ENCODE measurements at regions not wholly inside any gene's neighbourhood (a gene's known extent, or its start where the extent isn't known, plus 50 kb on each side); places are given as distances from the start of the nearest gene placed in this dataset.
"Not testable (repeated sequence)": the region's sequence is repeated elsewhere in the genome, so short reads cannot be mapped to it uniquely, and the experiment has no call there.

DNA sequence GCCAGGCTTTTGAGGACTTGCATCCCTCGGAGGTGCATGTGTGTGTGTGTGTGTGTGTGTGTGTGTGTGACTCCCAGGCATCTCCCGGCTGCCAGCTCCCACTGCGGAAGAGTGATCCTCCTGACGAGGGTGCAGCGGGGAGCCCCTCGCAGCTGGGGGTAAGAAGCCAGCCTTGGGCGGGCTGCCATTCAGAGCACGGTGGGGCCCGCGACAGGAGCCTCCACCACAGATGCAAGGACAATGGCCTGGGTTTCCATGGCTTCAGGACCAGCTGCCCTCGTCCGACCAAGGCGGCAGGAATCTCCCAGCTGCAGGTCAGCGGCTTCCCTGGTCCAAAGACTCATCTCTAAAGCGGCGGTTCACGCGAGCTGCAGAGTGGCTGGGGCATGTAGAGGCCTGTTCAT, 908.5 kb downstream of the BRD1 start:
- no peak overlapping the region for H3K27ac Mint-ChIP-seq
- H3K4me3 Mint-ChIP-seq: no peak overlapping the region
- TF ChIP-seq, protein P1, sequence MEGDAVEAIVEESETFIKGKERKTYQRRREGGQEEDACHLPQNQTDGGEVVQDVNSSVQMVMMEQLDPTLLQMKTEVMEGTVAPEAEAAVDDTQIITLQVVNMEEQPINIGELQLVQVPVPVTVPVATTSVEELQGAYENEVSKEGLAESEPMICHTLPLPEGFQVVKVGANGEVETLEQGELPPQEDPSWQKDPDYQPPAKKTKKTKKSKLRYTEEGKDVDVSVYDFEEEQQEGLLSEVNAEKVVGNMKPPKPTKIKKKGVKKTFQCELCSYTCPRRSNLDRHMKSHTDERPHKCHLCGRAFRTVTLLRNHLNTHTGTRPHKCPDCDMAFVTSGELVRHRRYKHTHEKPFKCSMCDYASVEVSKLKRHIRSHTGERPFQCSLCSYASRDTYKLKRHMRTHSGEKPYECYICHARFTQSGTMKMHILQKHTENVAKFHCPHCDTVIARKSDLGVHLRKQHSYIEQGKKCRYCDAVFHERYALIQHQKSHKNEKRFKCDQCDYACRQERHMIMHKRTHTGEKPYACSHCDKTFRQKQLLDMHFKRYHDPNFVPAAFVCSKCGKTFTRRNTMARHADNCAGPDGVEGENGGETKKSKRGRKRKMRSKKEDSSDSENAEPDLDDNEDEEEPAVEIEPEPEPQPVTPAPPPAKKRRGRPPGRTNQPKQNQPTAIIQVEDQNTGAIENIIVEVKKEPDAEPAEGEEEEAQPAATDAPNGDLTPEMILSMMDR (IDR thresholded peaks at IDR 0.05): no peak
- DNase-seq: no peak
- peaks cover 7% of the 10 kb centered on the region; the same call in 1 of the 2 replicates for H3K36me3 Mint-ChIP-seq (ENCODE audit: low read depth)
- peaks cover 83% of the 10 kb centered on the region for H3K9me3 Mint-ChIP-seq
- no peaks in the 10 kb centered on the region for H3K4me1 Mint-ChIP-seq (ENCODE audit: low read depth)
- no peaks in the 10 kb centered on the region; the same call in 1 of the 2 replicates for H3K27me3 Mint-ChIP-seq (ENCODE audit: insufficient read depth)

DNA sequence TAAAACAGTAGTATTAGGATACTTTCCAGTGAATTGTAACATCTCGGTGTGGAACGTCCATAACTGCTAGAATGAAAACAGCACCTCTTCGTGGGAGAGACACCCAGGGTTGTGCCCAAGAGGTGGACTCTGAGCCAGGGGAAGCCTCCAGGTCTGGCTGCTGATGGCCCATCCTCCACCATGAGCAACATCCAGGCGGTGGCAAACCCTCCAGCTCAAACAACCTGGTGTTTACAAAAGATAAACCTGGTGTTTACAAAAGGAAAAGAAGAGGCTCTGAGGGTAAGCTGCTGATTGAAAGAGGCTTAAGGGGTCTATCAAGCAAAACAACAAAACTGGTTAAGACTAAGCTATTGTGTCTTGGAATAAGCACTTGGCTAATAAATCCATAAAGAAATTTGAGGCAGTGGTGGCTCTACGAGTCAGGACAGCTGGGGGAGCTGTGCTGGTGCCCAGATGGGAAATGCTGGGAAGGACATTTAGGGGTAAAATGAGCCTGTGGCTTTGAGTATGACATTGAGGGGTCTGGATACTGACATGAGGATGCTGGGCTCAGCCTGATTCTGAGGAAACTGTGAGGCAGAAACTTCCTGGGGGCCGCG, 909.0 kb downstream of the BRD1 start:
- no peak overlapping the region for H3K27ac Mint-ChIP-seq
- H3K9me3 Mint-ChIP-seq: peaks cover 79% of the 10 kb centered on the region
- H3K36me3 Mint-ChIP-seq (ENCODE audit: low read depth): peaks cover 7% of the 10 kb centered on the region; the same call in 1 of the 2 replicates
- no peaks in the 10 kb centered on the region for H3K4me1 Mint-ChIP-seq (ENCODE audit: low read depth)
- H3K27me3 Mint-ChIP-seq (ENCODE audit: insufficient read depth): no peaks in the 10 kb centered on the region; the same call in 1 of the 2 replicates
- no peak for DNase-seq
- no peak overlapping the region for H3K4me3 Mint-ChIP-seq
- TF ChIP-seq, protein P1 (IDR thresholded peaks at IDR 0.05): no peak

DNA sequence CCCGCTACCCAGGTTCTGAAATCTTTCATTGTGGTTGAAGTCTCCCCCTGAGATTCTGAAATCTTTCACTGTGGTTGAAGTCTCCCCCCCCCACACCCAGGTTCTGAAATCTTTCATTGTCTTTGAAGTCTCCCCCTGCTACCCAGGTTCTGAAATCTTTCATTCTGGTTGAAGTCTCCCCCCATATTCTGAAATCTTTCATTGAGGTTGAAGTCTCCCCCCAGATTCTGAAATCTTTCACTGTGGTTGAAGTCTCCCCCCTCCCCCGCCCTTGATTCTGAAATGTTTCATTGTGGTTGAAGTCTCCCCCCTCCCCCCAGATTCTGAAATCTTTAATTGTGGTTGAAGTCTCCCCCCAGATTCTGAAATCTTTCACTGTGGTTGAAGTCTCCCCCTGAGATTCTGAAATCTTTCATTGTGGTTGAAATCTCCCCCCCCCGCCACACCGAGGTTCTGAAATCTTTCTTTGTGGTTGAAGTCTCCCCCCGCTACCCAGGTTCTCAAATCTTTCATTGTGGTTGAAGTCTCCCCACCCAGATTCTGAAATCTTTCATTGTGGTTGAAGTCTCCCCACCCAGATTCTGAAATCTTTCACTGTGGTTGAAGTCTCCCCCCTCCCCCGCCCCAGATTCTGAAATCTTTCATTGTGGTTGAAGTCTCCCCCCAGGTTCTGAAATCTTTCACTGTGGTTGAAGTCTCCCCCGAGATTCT, 915.2 kb downstream of the BRD1 start:
- not testable (repeated sequence) for DNase-seq; H3K27me3 Mint-ChIP-seq (ENCODE audit: insufficient read depth); H3K36me3 Mint-ChIP-seq (ENCODE audit: low read depth); H3K4me3 Mint-ChIP-seq; H3K4me1 Mint-ChIP-seq (ENCODE audit: low read depth); H3K27ac Mint-ChIP-seq
- peaks cover 58% of the 10 kb centered on the region for H3K9me3 Mint-ChIP-seq

DNA sequence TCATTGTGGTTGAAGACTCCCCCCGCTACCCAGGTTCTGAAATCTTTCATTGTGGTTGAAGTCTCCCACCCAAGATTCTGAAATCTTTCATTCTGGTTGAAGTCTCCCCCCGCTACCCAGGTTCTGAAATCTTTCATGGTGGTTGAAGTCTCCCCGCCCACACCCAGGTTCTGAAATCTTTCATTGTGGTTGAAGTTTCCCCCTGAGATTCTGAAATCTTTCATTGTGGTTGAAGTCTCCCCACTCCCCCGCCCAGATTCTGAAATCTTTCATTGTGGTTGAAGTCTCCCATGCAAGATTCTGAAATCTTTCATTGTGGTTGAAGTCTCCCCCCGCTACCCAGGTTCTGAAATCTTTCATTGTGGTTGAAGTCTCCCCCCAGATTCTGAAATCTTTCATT, 916.0 kb downstream of the BRD1 start:
- not testable (repeated sequence) for H3K36me3 Mint-ChIP-seq (ENCODE audit: low read depth); H3K4me1 Mint-ChIP-seq (ENCODE audit: low read depth); H3K4me3 Mint-ChIP-seq; H3K27me3 Mint-ChIP-seq (ENCODE audit: insufficient read depth); H3K27ac Mint-ChIP-seq; DNase-seq
- peaks cover 60% of the 10 kb centered on the region for H3K9me3 Mint-ChIP-seq

DNA sequence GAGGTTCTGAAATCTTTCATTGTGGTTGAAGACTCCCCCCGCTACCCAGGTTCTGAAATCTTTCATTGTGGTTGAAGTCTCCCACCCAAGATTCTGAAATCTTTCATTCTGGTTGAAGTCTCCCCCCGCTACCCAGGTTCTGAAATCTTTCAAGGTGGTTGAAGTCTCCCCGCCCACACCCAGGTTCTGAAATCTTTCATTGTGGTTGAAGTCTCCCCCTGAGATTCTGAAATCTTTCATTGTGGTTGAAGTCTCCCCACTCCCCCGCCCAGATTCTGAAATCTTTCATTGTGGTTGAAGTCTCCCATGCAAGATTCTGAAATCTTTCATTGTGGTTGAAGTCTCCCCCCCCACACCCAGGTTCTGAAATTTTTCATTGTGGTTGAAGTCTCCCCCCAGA, 916.6 kb downstream of the BRD1 start:
- DNase-seq; H3K27ac Mint-ChIP-seq; H3K27me3 Mint-ChIP-seq (ENCODE audit: insufficient read depth); H3K4me3 Mint-ChIP-seq; H3K36me3 Mint-ChIP-seq (ENCODE audit: low read depth); H3K4me1 Mint-ChIP-seq (ENCODE audit: low read depth): not testable (repeated sequence)
- peaks cover 58% of the 10 kb centered on the region for H3K9me3 Mint-ChIP-seq

DNA sequence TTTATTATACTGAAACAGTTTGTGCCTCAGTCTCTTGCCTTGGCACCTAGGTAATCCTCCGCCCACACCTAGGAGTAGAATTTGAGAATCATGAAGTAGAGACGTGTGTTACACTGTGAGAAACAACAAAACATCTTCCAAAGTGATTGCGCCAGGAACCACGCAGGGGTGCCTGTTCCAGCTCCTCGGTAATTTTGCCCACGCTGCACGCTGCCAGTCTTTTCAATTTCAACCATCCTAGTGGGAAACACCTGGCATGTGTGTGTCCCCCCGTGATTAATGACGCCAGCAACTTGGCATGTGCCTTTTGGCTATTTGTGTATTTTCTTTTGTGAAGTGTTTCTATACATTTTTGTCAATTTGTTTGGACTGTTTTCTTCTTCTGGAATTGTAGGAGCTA, 919.1 kb downstream of the BRD1 start:
- H3K4me1 Mint-ChIP-seq (ENCODE audit: low read depth): no peaks in the 10 kb centered on the region
- no peaks in the 10 kb centered on the region; the same call in 1 of the 2 replicates for H3K36me3 Mint-ChIP-seq (ENCODE audit: low read depth)
- no peak overlapping the region for H3K27ac Mint-ChIP-seq
- TF ChIP-seq, protein P1 (IDR thresholded peaks at IDR 0.05): no peak
- no peaks in the 10 kb centered on the region; the same call in 1 of the 2 replicates for H3K27me3 Mint-ChIP-seq (ENCODE audit: insufficient read depth)
- no peak overlapping the region for H3K4me3 Mint-ChIP-seq
- H3K9me3 Mint-ChIP-seq: peaks cover 49% of the 10 kb centered on the region
- DNase-seq: no peak

DNA sequence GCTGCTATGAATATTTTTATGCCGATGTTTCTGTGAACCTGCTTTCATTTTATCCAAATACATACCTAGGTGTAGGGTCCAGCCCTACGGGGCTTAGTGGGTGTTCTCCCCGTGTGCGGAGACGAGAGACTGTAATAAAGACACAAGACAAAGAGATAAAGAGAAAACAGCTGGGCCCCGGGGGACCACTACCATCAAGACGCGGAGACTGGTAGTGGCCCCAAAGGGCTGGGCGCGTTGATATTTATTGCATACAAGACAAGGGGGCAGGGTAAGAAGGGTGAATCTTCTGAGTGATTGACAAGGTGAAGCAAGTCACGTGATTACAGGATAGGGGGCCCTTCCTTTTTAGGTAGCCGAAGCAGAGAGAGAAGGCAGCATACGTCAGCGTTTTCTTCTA, 920.1 kb downstream of the BRD1 start:
- H3K4me1 Mint-ChIP-seq (ENCODE audit: low read depth): no peaks in the 10 kb centered on the region
- no peak for DNase-seq
- TF ChIP-seq, protein P1 (IDR thresholded peaks at IDR 0.05): no peak
- H3K4me3 Mint-ChIP-seq: no peak overlapping the region
- H3K27me3 Mint-ChIP-seq (ENCODE audit: insufficient read depth): no peaks in the 10 kb centered on the region; the same call in 1 of the 2 replicates
- no peaks in the 10 kb centered on the region; the same call in 1 of the 2 replicates for H3K36me3 Mint-ChIP-seq (ENCODE audit: low read depth)
- peaks cover 49% of the 10 kb centered on the region for H3K9me3 Mint-ChIP-seq
- no peak overlapping the region for H3K27ac Mint-ChIP-seq
